Thyroid gland (tissue), 4 donors: ENCODE measurements at regions not wholly inside any gene's neighbourhood (a gene's known extent, or its start where the extent isn't known, plus 50 kb on each side); places are given as distances from the start of the nearest gene placed in this dataset.

ENCODE experiments used
- DNase-seq, 2 donors: peaks; one replicate each; pipeline ENCODE4 v3.0.0-alpha.2; 2019
- H3K27ac ChIP-seq, 3 donors: fragments of 200-600 bp; sonication (generic); 1 replicate in 2 of 3; 2 replicates in 1 of 3; pipeline ENCODE4 v1.5.1; 2016 to 2019; ENCODE audit warnings: mild to moderate bottlenecking in 1 of 3, moderate library complexity in 1 of 3
- H3K27me3 ChIP-seq: fragments of 200-600 bp; sonication (generic); one replicate; pipeline ENCODE4 v1.5.1; 2019
- H3K36me3 ChIP-seq, 2 donors: fragments of 200-600 bp; sonication (generic); one replicate each; pipeline ENCODE4 v1.5.1; 2016 to 2019
- H3K4me1 ChIP-seq, 2 donors: fragments of 200-600 bp; sonication (generic); one replicate each; pipeline ENCODE4 v1.5.1; 2017 to 2019
- H3K4me3 ChIP-seq, 3 donors: fragments of 200-600 bp; sonication (generic); replicated peaks in 1 of 3; 1 replicate in 2 of 3; 2 replicates in 1 of 3; pipeline ENCODE4 v1.5.1; 2016; ENCODE audit warnings: mild to moderate bottlenecking in 1 of 3
- H3K9me3 ChIP-seq: fragments of 200-600 bp; sonication (generic); one replicate; pipeline ENCODE4 v1.5.1; 2017
- CTCF ChIP-seq, 6 experiments: fragments of 200-600 bp in 3 of 6; fragments of 450-650 bp in 3 of 6; sonication (generic) in 3 of 6; IDR thresholded peaks; one replicate each; pipeline ENCODE4 v1.5.1; 2016 to 2019; ENCODE audit warnings: antibody characterized with exemption in 6 of 6, mild to moderate bottlenecking in 2 of 6, inconsistent platforms in 1 of 6, moderate library complexity in 1 of 6
- POLR2A ChIP-seq, 2 donors: fragments of 450-650 bp; IDR thresholded peaks; one replicate each; pipeline ENCODE4 v1.6.1; 2017; ENCODE audit warnings: antibody characterized with exemption in 2 of 2, mild to moderate bottlenecking in 2 of 2, moderate library complexity in 1 of 2
- WGBS, 2 donors: methylation state at CpG; one replicate each; pipeline ENCODE4 v1.1.5; 2017; 5-methylcytosine and 5-hydroxymethylcytosine counted together
- intact Hi-C: fragments of 100-400 bp; cut with DNase I; formaldehyde crosslinking; loops from one replicate; pipeline ENCODE4 v1.15.1; 2023

- Histone ChIP-seq H3K9me3 (no peaks in the 10 kb centered on the region), H3K36me3 (no peaks in the 10 kb centered on the region), H3K27me3 (no peaks in the 10 kb centered on the region), H3K4me3 (no peak overlapping the region), H3K27ac (no peak overlapping the region), H3K4me1 (no peaks in the 10 kb centered on the region)
- WGBS, 2 donors, result 80 to 84% methylated on average over 3 of the region's 3 CpGs
- no peak for TF ChIP-seq POLR2A (IDR thresholded peaks at IDR 0.05)
- no peak for TF ChIP-seq CTCF (IDR thresholded peaks at IDR 0.05)
- intact Hi-C loops, result no loop called here
- DNase-seq, result no peak
These were observed 276.8 kb upstream of the PKN2 start for GRCh38 chr1:88407248-88407647.

GRCh38 chr1:88421997-88422396 is 262.1 kb upstream of the PKN2 start:
- Histone ChIP-seq H3K36me3 (no peaks in the 10 kb centered on the region), H3K9me3 (no peaks in the 10 kb centered on the region), H3K4me3 (no peak overlapping the region), H3K27me3 (no peaks in the 10 kb centered on the region), H3K4me1 (no peaks in the 10 kb centered on the region), H3K27ac (no peak overlapping the region)
- intact Hi-C loops, result no loop called here
- WGBS, 2 donors, result 98 to 100% methylated on average over 1 of the region's 1 CpG
- no peak for DNase-seq
- no peak for TF ChIP-seq POLR2A (IDR thresholded peaks at IDR 0.05)
- no peak for TF ChIP-seq CTCF (IDR thresholded peaks at IDR 0.05)

GRCh38 chr1:88433556-88433955 is 250.5 kb upstream of the PKN2 start:
- Histone ChIP-seq H3K27me3 (no peaks in the 10 kb centered on the region), H3K9me3 (no peaks in the 10 kb centered on the region), H3K4me3 (no peak overlapping the region), H3K27ac (no peak overlapping the region), H3K4me1 (no peaks in the 10 kb centered on the region), H3K36me3 (no peaks in the 10 kb centered on the region)
- DNase-seq, result no peak
- WGBS, 2 donors, result 89 to 93% methylated on average over 1 of the region's 1 CpG
- TF ChIP-seq CTCF (IDR thresholded peaks at IDR 0.05) (no peak), POLR2A (IDR thresholded peaks at IDR 0.05) (no peak)
- intact Hi-C loops, result no loop called here

- Histone ChIP-seq H3K36me3 (no peaks in the 10 kb centered on the region), H3K9me3 (no peaks in the 10 kb centered on the region), H3K4me1 (no peaks in the 10 kb centered on the region), H3K4me3 (no peak overlapping the region), H3K27ac (no peak overlapping the region), H3K27me3 (no peaks in the 10 kb centered on the region)
- DNase-seq, result no peak
- intact Hi-C loops, result no loop called here
- TF ChIP-seq POLR2A (IDR thresholded peaks at IDR 0.05), result no peak
These were observed 249.2 kb upstream of the PKN2 start for GRCh38 chr1:88434836-88435235.

- TF ChIP-seq POLR2A (IDR thresholded peaks at IDR 0.05), result no peak
- Histone ChIP-seq H3K36me3 (no peaks in the 10 kb centered on the region), H3K4me3 (no peak overlapping the region), H3K4me1 (no peaks in the 10 kb centered on the region), H3K27ac (no peak overlapping the region), H3K9me3 (no peaks in the 10 kb centered on the region), H3K27me3 (no peaks in the 10 kb centered on the region)
- intact Hi-C loops, result no loop called here
- 85 to 92% methylated on average over 2 of the region's 2 CpGs for WGBS, 2 donors
- DNase-seq, result no peak
These were observed 243.1 kb upstream of the PKN2 start for GRCh38 chr1:88441022-88441421.

GRCh38 chr1:88451856-88452255 is 232.2 kb upstream of the PKN2 start:
- no peaks in the 10 kb centered on the region for H3K27me3 ChIP-seq
- no peaks in the 10 kb centered on the region for H3K4me1 ChIP-seq
- no peaks in the 10 kb centered on the region for H3K9me3 ChIP-seq
- H3K4me3 ChIP-seq, result no peak overlapping the region
- TF ChIP-seq POLR2A (IDR thresholded peaks at IDR 0.05) (no peak), CTCF (IDR thresholded peaks at IDR 0.05) (no peak)
- no peak for DNase-seq
- intact Hi-C loops, result no loop called here
- no peaks in the 10 kb centered on the region for H3K36me3 ChIP-seq
- H3K27ac ChIP-seq, result no peak overlapping the region
